Testis (tissue), 2 donors: ENCODE measurements at regions not wholly inside any gene's neighbourhood (a gene's known extent, or its start where the extent isn't known, plus 50 kb on each side); places are given as distances from the start of the nearest gene placed in this dataset.

ENCODE experiments used
- DNase-seq: peaks from one replicate; pipeline ENCODE4 v3.0.0-alpha.2; 2019
- H3K27ac ChIP-seq, 2 donors: fragments of 200-600 bp; sonication (generic); one replicate each; pipeline ENCODE4 v1.5.1; 2019
- H3K27me3 ChIP-seq: fragments of 200-600 bp; sonication (generic); one replicate; pipeline ENCODE4 v1.5.1; 2019
- H3K36me3 ChIP-seq: fragments of 200-600 bp; sonication (generic); one replicate; pipeline ENCODE4 v1.5.1; 2017; ENCODE audit warnings: low read depth; ENCODE audit errors: missing control alignments
- H3K4me1 ChIP-seq: fragments of 200-600 bp; sonication (generic); one replicate; pipeline ENCODE4 v1.5.1; 2019
- H3K4me3 ChIP-seq, 2 donors: fragments of 200-600 bp; sonication (generic); one replicate each; pipeline ENCODE4 v1.5.1; 2017 to 2019
- H3K9me3 ChIP-seq: fragments of 200-600 bp; sonication (generic); one replicate; pipeline ENCODE4 v1.5.1; 2017
- CTCF ChIP-seq, 3 experiments: fragments of 450-650 bp in 2 of 3; fragments of 200-600 bp in 1 of 3; sonication (generic) in 1 of 3; IDR thresholded peaks; one replicate each; pipeline ENCODE4 v1.5.1; 2016 to 2019; ENCODE audit warnings: antibody characterized with exemption in 3 of 3, mild to moderate bottlenecking in 2 of 3, moderate library complexity in 1 of 3
- POLR2A ChIP-seq: fragments of 450-650 bp; IDR thresholded peaks from one replicate; pipeline ENCODE4 v1.6.1; 2017; ENCODE audit warnings: antibody characterized with exemption, mild to moderate bottlenecking, moderate library complexity
- WGBS, 2 donors: methylation state at CpG; one replicate each; pipeline ENCODE4 v1.1.5; 2018; 5-methylcytosine and 5-hydroxymethylcytosine counted together
- intact Hi-C: fragments of 100-400 bp; cut with DNase I; formaldehyde crosslinking; loops from one replicate; pipeline ENCODE4 v1.15.1; 2023; ENCODE audit warnings: low total_unique reads

DNA sequence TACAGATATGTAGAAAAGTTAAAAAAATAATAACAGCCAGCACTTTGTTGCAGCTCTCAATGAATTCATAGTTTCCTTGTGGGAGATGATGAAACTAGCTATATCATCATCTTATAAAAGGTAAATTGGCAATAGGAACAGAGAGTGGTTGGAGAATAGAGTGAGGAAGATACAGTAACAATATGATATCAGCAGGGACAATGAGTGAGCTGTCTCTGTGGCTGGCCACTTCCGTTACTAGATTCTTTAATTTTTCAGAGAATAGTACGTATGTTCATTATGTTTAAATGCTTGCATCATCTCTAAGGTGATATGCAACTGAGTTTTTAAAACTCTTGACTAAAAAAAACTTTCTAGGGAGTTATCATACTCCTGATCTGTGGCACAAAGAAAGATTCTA, 1006.2 kb upstream of the FLRT2 start:
- Histone ChIP-seq H3K36me3 (no peaks in the 10 kb centered on the region), H3K27me3 (no peaks in the 10 kb centered on the region), H3K4me3 (no peak overlapping the region), H3K4me1 (no peaks in the 10 kb centered on the region), H3K9me3 (no peaks in the 10 kb centered on the region), H3K27ac (no peak overlapping the region)
- TF ChIP-seq CTCF (IDR thresholded peaks at IDR 0.05) = no peak
- TF ChIP-seq POLR2A = no peak
- DNase-seq = no peak
- 75 to 78% methylated on average over 2 of the region's 2 CpGs for WGBS, 2 donors
- intact Hi-C loops = no loop called here

GRCh38 chr14:84527706-84528105, 1002.2 kb upstream of the FLRT2 start:
- WGBS, 2 donors = 62 to 76% methylated on average over 3 of the region's 3 CpGs
- intact Hi-C loops = no loop called here
- no peak for TF ChIP-seq POLR2A
- TF ChIP-seq CTCF (IDR thresholded peaks at IDR 0.05) = no peak

DNA sequence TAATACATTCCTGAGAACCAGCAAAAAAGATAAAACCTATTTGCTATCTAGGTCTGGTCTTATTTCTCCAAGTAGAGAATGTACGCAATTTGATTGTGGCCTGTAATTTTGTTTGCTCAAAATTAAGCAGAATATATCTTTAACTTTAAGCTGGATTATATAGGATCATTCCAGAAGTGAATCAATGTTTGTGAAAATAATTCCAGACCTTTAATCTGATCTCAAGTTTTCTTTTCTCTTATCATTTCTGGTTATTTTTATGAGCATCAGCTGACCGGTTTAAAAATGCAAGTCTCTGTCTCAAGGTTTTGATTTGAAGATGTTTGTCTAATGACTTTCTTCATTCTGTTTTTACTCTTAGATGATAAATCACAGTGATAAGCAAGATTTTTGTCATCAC, 997.9 kb upstream of the FLRT2 start:
- intact Hi-C loops = no loop called here
- Histone ChIP-seq H3K4me3 (no peak overlapping the region), H3K27ac (no peak overlapping the region), H3K9me3 (no peaks in the 10 kb centered on the region), H3K36me3 (no peaks in the 10 kb centered on the region), H3K4me1 (no peaks in the 10 kb centered on the region), H3K27me3 (no peaks in the 10 kb centered on the region)
- TF ChIP-seq POLR2A = no peak
- DNase-seq = no peak
- WGBS, 2 donors = 40 to 64% methylated on average over 2 of the region's 2 CpGs

More at GRCh38 chr14:84527706-84528105, 1002.2 kb upstream of the FLRT2 start:
- H3K27ac ChIP-seq = no peak overlapping the region
- no peak for DNase-seq
- no peaks in the 10 kb centered on the region for H3K27me3 ChIP-seq
- no peaks in the 10 kb centered on the region for H3K9me3 ChIP-seq
- no peaks in the 10 kb centered on the region for H3K36me3 ChIP-seq
- no peak overlapping the region for H3K4me3 ChIP-seq
- H3K4me1 ChIP-seq = no peaks in the 10 kb centered on the region

DNA sequence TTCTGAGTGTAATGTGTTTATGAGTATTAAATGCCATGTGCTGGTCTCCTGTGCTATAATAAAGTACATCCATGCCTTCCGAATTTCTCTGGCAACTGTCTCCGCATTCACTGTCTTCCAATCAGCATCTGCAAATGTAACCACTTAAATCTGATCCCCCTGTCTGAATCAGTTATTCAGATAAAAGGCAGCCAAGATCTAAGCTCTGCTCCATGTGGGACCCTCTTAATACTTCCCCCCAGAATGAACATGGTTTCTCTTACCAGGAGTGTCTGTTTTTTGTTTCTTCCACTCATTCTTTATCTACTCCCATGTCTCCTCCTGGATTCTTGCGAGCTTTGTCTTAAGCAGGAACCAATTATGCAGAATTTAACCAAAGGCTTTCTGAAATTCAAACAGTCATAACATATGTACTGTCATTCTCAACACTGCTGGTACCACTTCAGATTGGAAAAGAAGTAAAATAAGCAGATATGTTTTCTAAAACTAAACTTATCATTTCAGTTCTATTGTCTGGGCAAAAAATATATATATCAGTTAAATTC, 996.7 kb upstream of the FLRT2 start:
- H3K27ac ChIP-seq = no peak overlapping the region
- no peaks in the 10 kb centered on the region for H3K36me3 ChIP-seq
- no peak overlapping the region for H3K4me3 ChIP-seq
- H3K27me3 ChIP-seq = no peaks in the 10 kb centered on the region
- WGBS, 2 donors = 88% methylated on average over 3 of the region's 3 CpGs
- intact Hi-C loops = no loop called here
- TF ChIP-seq POLR2A (no peak), CTCF (IDR thresholded peaks at IDR 0.05) (no peak)
- no peaks in the 10 kb centered on the region for H3K4me1 ChIP-seq
- DNase-seq = no peak
- no peaks in the 10 kb centered on the region for H3K9me3 ChIP-seq

DNA sequence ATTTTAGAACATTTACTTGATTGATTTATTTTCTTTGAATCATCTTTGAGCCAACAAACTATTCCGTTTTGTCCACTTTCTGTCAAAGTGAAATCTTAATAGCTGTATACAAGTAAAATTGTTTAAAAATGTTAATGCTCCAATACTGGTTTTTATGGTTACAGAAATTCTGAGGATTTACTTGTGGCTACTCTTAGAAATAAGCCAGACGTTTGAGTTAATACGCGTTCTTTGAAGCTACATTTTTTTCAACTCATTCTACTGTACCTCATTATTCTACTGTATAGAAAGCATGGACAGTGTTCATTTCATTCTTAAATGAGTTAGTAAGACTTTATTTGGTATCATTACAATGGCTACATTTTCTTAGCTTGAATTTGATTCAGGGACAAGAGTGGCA, 996.2 kb upstream of the FLRT2 start:
- H3K27me3 ChIP-seq = no peaks in the 10 kb centered on the region
- H3K27ac ChIP-seq = no peak overlapping the region
- intact Hi-C loops = no loop called here
- TF ChIP-seq POLR2A (no peak), CTCF (IDR thresholded peaks at IDR 0.05) (no peak)
- no peaks in the 10 kb centered on the region for H3K9me3 ChIP-seq
- H3K36me3 ChIP-seq = no peaks in the 10 kb centered on the region
- H3K4me1 ChIP-seq = no peaks in the 10 kb centered on the region
- DNase-seq = no peak
- H3K4me3 ChIP-seq = no peak overlapping the region
- WGBS, 2 donors = 94 to 96% methylated on average over 4 of the region's 4 CpGs
